BJ (cell line): ENCODE measurements at regions not wholly inside any gene's neighbourhood (a gene's known extent, or its start where the extent isn't known, plus 50 kb on each side); places are given as distances from the start of the nearest gene placed in this dataset.
"Not testable (repeated sequence)": the region's sequence is repeated elsewhere in the genome, so short reads cannot be mapped to it uniquely, and the experiment has no call there.

Experiments used
- CTCF ChIA-PET: fragments of 350-600 bp; formaldehyde crosslinking; extraction: SDS; loops from one replicate; lab custom pipeline; 2021; ENCODE audit warnings: antibody characterized with exemption, inconsistent platforms; lab: Yijun Ruan, JAX
- POLR2A ChIA-PET: fragments of 300-600 bp; sonication (Branson Sonifier 250); formaldehyde crosslinking; extraction: SDS; loops from one replicate; lab custom pipeline; 2021; ENCODE audit warnings: antibody characterized with exemption; lab: Charles Lee
- DNase-seq: peaks from one replicate; pipeline ENCODE4 v3.0.0-alpha.2; 2011; ENCODE audit warnings: low read depth
- H3K27me3 ChIP-seq: 2 replicates; pipeline ENCODE4 v1.6.0; 2011; ENCODE audit warnings: low read length; ENCODE audit not compliant: control insufficient read depth, insufficient read depth
- H3K36me3 ChIP-seq: 2 replicates; pipeline ENCODE4 v1.5.1; 2011; ENCODE audit warnings: low read length; ENCODE audit not compliant: control insufficient read depth, insufficient read depth
- H3K4me3 ChIP-seq: 2 replicates; pipeline ENCODE4 v1.5.1; 2011; ENCODE audit warnings: low read depth, mild to moderate bottlenecking, control low read depth, low read length
- TF ChIP-seq, protein P1 (sequence below): IDR thresholded peaks from 2 replicates; pipeline ENCODE4 v1.5.1; 2011; ENCODE audit warnings: low read depth, mild to moderate bottlenecking, control low read depth, inconsistent platforms, low read length, moderate library complexity; ENCODE audit not compliant: insufficient read depth

- no peaks in the 10 kb centered on the region for H3K27me3 ChIP-seq
- ChIA-PET CTCF (no interaction called here), POLR2A (no interaction called here)
- H3K4me3 ChIP-seq: no peak overlapping the region
- no peak for DNase-seq
- no peaks in the 10 kb centered on the region for H3K36me3 ChIP-seq
- TF ChIP-seq, protein P1, sequence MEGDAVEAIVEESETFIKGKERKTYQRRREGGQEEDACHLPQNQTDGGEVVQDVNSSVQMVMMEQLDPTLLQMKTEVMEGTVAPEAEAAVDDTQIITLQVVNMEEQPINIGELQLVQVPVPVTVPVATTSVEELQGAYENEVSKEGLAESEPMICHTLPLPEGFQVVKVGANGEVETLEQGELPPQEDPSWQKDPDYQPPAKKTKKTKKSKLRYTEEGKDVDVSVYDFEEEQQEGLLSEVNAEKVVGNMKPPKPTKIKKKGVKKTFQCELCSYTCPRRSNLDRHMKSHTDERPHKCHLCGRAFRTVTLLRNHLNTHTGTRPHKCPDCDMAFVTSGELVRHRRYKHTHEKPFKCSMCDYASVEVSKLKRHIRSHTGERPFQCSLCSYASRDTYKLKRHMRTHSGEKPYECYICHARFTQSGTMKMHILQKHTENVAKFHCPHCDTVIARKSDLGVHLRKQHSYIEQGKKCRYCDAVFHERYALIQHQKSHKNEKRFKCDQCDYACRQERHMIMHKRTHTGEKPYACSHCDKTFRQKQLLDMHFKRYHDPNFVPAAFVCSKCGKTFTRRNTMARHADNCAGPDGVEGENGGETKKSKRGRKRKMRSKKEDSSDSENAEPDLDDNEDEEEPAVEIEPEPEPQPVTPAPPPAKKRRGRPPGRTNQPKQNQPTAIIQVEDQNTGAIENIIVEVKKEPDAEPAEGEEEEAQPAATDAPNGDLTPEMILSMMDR: no peak
Observed at GRCh38 chr15:26231096-26231495, 368.0 kb upstream of the ATP10A start.

DNA sequence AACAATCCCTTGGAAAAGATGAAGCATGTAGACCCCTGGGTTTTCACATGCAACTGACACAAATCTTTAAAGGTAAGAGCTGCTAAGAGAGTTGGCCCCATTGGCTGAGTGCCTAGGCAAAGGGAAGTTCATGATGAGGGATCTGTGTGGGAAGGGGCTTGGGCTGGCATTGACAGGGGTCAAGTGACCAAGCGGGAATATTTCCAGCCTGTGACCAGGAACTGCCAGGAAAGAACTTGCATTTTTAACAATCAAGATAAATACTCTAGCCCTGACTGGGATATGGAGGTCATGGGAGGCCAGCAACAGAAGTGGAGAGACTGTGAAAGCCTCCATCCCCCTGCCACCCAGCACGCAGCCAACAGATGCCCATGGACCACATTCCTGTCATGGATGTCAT is 361.1 kb upstream of the ATP10A start:
- Histone ChIP-seq H3K27me3 (no peaks in the 10 kb centered on the region), H3K36me3 (no peaks in the 10 kb centered on the region), H3K4me3 (no peak overlapping the region)
- ChIA-PET POLR2A (no interaction called here), CTCF (no interaction called here)
- DNase-seq: no peak
- TF ChIP-seq, protein P1: no peak

- CTCF ChIA-PET: no interaction called here
- Histone ChIP-seq H3K36me3 (no peaks in the 10 kb centered on the region), H3K4me3 (no peak overlapping the region), H3K27me3 (no peaks in the 10 kb centered on the region)
- no peak for DNase-seq
- POLR2A ChIA-PET: no interaction called here
- TF ChIP-seq, protein P1: no peak
Observed at GRCh38 chr15:26223720-26224119, 360.6 kb upstream of the ATP10A start.

GRCh38 chr15:26222781-26223180 is 359.7 kb upstream of the ATP10A start:
- ChIA-PET POLR2A (no interaction called here), CTCF (no interaction called here)
- TF ChIP-seq, protein P1: no peak
- no peaks in the 10 kb centered on the region for H3K36me3 ChIP-seq
- no peak for DNase-seq
- no peaks in the 10 kb centered on the region for H3K27me3 ChIP-seq
- no peak overlapping the region for H3K4me3 ChIP-seq

DNA sequence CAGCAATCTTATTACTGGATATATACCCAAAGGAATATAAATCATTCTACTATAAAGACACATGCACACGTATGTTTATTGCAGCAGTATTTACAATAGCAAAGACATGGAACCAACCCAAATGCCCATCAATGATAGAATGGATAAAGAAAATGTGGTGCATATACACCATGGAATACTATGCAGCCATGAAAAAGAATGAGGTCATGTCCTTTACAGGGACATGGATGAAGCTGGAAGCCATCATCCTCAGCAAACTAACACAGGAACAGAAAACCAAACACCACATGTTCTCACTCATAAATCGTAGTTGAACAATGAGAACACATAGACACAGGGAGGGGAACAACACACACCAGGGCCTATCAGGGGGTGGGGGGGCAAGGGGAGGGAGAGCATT is 353.9 kb upstream of the ATP10A start:
- CTCF ChIA-PET, H3K27me3 ChIP-seq, H3K4me3 ChIP-seq, H3K36me3 ChIP-seq, DNase-seq, POLR2A ChIA-PET: not testable (repeated sequence)

GRCh38 chr15:26214290-26214689 is 351.2 kb upstream of the ATP10A start:
- TF ChIP-seq, protein P1: no peak
- no peak for DNase-seq
- no peak overlapping the region for H3K4me3 ChIP-seq
- H3K36me3 ChIP-seq: no peaks in the 10 kb centered on the region
- POLR2A ChIA-PET: no interaction called here
- CTCF ChIA-PET: interaction anchor here (1.1 kb wide), 1 partner anchor 706 kb away, joined by 3 read pairs; no protein-coding TSS in a partner anchor
- H3K27me3 ChIP-seq: no peaks in the 10 kb centered on the region
